Esophagus squamous epithelium (tissue), 5 donors: ENCODE measurements at regions not wholly inside any gene's neighbourhood (a gene's known extent, or its start where the extent isn't known, plus 50 kb on each side); places are given as distances from the start of the nearest gene placed in this dataset.

Experiments
- DNase-seq: peaks from one replicate; lab custom pipeline; 2025; lab: John Stamatoyannopoulos, UW
- H3K27ac ChIP-seq, 4 donors: fragments of 200-600 bp; sonication (generic); one replicate each; pipeline ENCODE4 v1.5.1; 2016 to 2019; ENCODE audit warnings: mild to moderate bottlenecking in 1 of 4
- H3K27me3 ChIP-seq, 4 donors: fragments of 200-600 bp; sonication (generic); 1 replicate in 3 of 4; 2 replicates in 1 of 4; pipeline versions ENCODE4 v1.5.1 to v1.6.0; 2017 to 2021; ENCODE audit warnings: antibody characterized with exemption in 1 of 4
- H3K36me3 ChIP-seq, 3 donors: fragments of 200-600 bp; sonication (generic); one replicate each; pipeline ENCODE4 v1.5.1; 2016 to 2019
- H3K4me1 ChIP-seq, 3 donors: fragments of 200-600 bp; sonication (generic); one replicate each; pipeline ENCODE4 v1.5.1; 2017 to 2019
- H3K4me3 ChIP-seq, 4 donors: fragments of 200-600 bp; sonication (generic); 1 replicate in 3 of 4; 2 replicates in 1 of 4; pipeline ENCODE4 v1.5.1; 2016 to 2019; ENCODE audit warnings: mild to moderate bottlenecking in 2 of 4, moderate library complexity in 1 of 4
- H3K9me3 ChIP-seq, 3 donors: fragments of 200-600 bp; sonication (generic); one replicate each; pipeline ENCODE4 v1.5.1; 2016 to 2019
- CTCF ChIP-seq, 6 experiments: fragments of 450-650 bp in 4 of 6; fragments of 200-600 bp in 2 of 6; sonication (generic) in 2 of 6; IDR thresholded peaks; one replicate each; pipeline ENCODE4 v1.5.1; 2016 to 2019; ENCODE audit warnings: antibody characterized with exemption in 6 of 6, mild to moderate bottlenecking in 4 of 6, moderate library complexity in 4 of 6
- POLR2A ChIP-seq, 4 donors: fragments of 450-650 bp; IDR thresholded peaks; one replicate each; pipeline ENCODE4 v1.6.1; 2017; ENCODE audit warnings: antibody characterized with exemption in 4 of 4, mild to moderate bottlenecking in 4 of 4, moderate library complexity in 3 of 4
- WGBS, 2 donors: methylation state at CpG; one replicate each; pipeline ENCODE4 v1.1.5; 2018; 5-methylcytosine and 5-hydroxymethylcytosine counted together
- intact Hi-C: fragments of 100-400 bp; cut with DNase I; formaldehyde crosslinking; loops from one replicate; pipeline ENCODE4 v1.15.0; 2022
- donor health status: DM: yes; HTN: yes; CAD: no.

- Histone ChIP-seq H3K36me3 (no peaks in the 10 kb centered on the region), H3K27ac (no peak overlapping the region), H3K4me1 (peaks cover 0 to 17% (median 7%) of the 10 kb centered on the region in 3 donors), H3K9me3 (no peaks in the 10 kb centered on the region), H3K4me3 (no peak overlapping the region), H3K27me3 (peaks cover 0 to 9% (median 0%) of the 10 kb centered on the region in 4 donors)
- intact Hi-C loops = no loop called here
- TF ChIP-seq POLR2A (IDR thresholded peaks at IDR 0.05) = no peak
- no peak for TF ChIP-seq CTCF (IDR thresholded peaks at IDR 0.05)
- WGBS, 2 donors = 27 to 55% methylated on average over 1 to 2 of the region's 2 CpGs
- no peak for DNase-seq
These were observed 93.5 kb upstream of the MLN start for GRCh38 chr6:33897189-33897780.

- no peak for TF ChIP-seq POLR2A (IDR thresholded peaks at IDR 0.05)
- no peak for TF ChIP-seq CTCF (IDR thresholded peaks at IDR 0.05)
- DNase-seq = no peak
- Histone ChIP-seq H3K9me3 (no peaks in the 10 kb centered on the region), H3K36me3 (no peaks in the 10 kb centered on the region), H3K4me3 (no peak overlapping the region), H3K27ac (no peak overlapping the region), H3K4me1 (peaks cover 0 to 17% (median 7%) of the 10 kb centered on the region in 3 donors), H3K27me3 (peaks cover 0 to 6% (median 0%) of the 10 kb centered on the region in 4 donors)
- WGBS, 2 donors = 48 to 64% methylated on average over 5 to 13 of the region's 16 CpGs
- intact Hi-C loops = no loop called here
These were observed 92.8 kb upstream of the MLN start for GRCh38 chr6:33896391-33897188.

- intact Hi-C loops = no loop called here
- H3K27me3 ChIP-seq = peaks cover 0 to 6% (median 0%) of the 10 kb centered on the region in 4 donors
- H3K36me3 ChIP-seq = no peaks in the 10 kb centered on the region
- DNase-seq = no peak
- H3K4me3 ChIP-seq = no peak overlapping the region
- peaks cover 0 to 17% (median 7%) of the 10 kb centered on the region in 3 donors for H3K4me1 ChIP-seq
- no peak for TF ChIP-seq POLR2A (IDR thresholded peaks at IDR 0.05)
- no peak for TF ChIP-seq CTCF (IDR thresholded peaks at IDR 0.05)
- WGBS, 2 donors = 40 to 83% methylated on average over 1 to 2 of the region's 2 CpGs
- no peak overlapping the region for H3K27ac ChIP-seq
- no peaks in the 10 kb centered on the region for H3K9me3 ChIP-seq
These were observed 92.2 kb upstream of the MLN start for GRCh38 chr6:33895988-33896387.

- TF ChIP-seq POLR2A (IDR thresholded peaks at IDR 0.05) = no peak
- no peak for TF ChIP-seq CTCF (IDR thresholded peaks at IDR 0.05)
- H3K4me3 ChIP-seq = no peak overlapping the region
- 82 to 87% methylated on average over 3 of the region's 3 CpGs for WGBS, 2 donors
- no peaks in the 10 kb centered on the region for H3K36me3 ChIP-seq
- H3K27ac ChIP-seq = no peak overlapping the region
- H3K9me3 ChIP-seq = no peaks in the 10 kb centered on the region
- DNase-seq = no peak
- peaks cover 0 to 6% (median 0%) of the 10 kb centered on the region in 4 donors for H3K27me3 ChIP-seq
- intact Hi-C loops = no loop called here
- peaks cover 0 to 17% (median 7%) of the 10 kb centered on the region in 3 donors for H3K4me1 ChIP-seq
These were observed 91.5 kb upstream of the MLN start for GRCh38 chr6:33895296-33895695.

- Histone ChIP-seq H3K27ac (no peak overlapping the region), H3K4me1 (peaks cover 0 to 17% (median 7%) of the 10 kb centered on the region in 3 donors), H3K27me3 (peaks cover 0 to 13% (median 0%) of the 10 kb centered on the region in 4 donors), H3K4me3 (no peak overlapping the region), H3K9me3 (no peaks in the 10 kb centered on the region), H3K36me3 (no peaks in the 10 kb centered on the region)
- no peak for DNase-seq
- TF ChIP-seq CTCF (IDR thresholded peaks at IDR 0.05) = no peak
- no peak for TF ChIP-seq POLR2A (IDR thresholded peaks at IDR 0.05)
- intact Hi-C loops = no loop called here
- 44 to 80% methylated on average over 1 to 2 of the region's 2 CpGs for WGBS, 2 donors
These were observed 90.6 kb upstream of the MLN start for GRCh38 chr6:33894438-33894837.
